Left lung (tissue), 4 donors: ENCODE measurements at regions not wholly inside any gene's neighbourhood (a gene's known extent, or its start where the extent isn't known, plus 50 kb on each side); places are given as distances from the start of the nearest gene placed in this dataset.

Experiments used
- ATAC-seq: fragments of 200-7000 bp; cut with Tn5 transposase; one replicate; pipeline ENCODE4 v1.9.1; 2020; ENCODE audit warnings: moderate library complexity
- DNase-seq, 4 donors: peaks; one replicate each; pipeline ENCODE4 v3.0.0-alpha.2; 2013 to 2020
- H3K27ac ChIP-seq, 2 donors: fragments of 200-600 bp; sonication (generic) in 1 of 2; one replicate each; pipeline versions ENCODE4 v1.5.0 to v1.8.0; 2020 to 2021
- H3K27me3 ChIP-seq, 2 donors: fragments of 200-600 bp; sonication (generic) in 1 of 2; one replicate each; pipeline versions ENCODE4 v1.5.0 to v1.8.0; 2020 to 2021
- H3K36me3 ChIP-seq, 2 donors: fragments of 200-600 bp; sonication (generic) in 1 of 2; one replicate each; pipeline versions ENCODE4 v1.5.0 to v1.8.0; 2020 to 2021
- H3K4me1 ChIP-seq, 2 donors: fragments of 200-600 bp; one replicate each; pipeline ENCODE4 v1.8.0; 2021
- H3K4me3 ChIP-seq, 2 donors: fragments of 200-600 bp; sonication (generic) in 1 of 2; one replicate each; pipeline versions ENCODE4 v1.5.0 to v1.8.0; 2020 to 2021; ENCODE audit warnings: mild to moderate bottlenecking in 1 of 2
- H3K9me3 ChIP-seq, 2 donors: fragments of 200-600 bp; sonication (generic) in 1 of 2; one replicate each; pipeline versions ENCODE4 v1.5.0 to v1.8.0; 2020 to 2021
- intact Hi-C, 2 donors: fragments of 100-400 bp; cut with DNase I; formaldehyde crosslinking; loops; one replicate each; pipeline versions ENCODE4 v1.11.2 to v1.14.2; 2022
- TF ChIP-seq, protein P1 (sequence below), 2 donors: fragments of 200-600 bp; sonication (generic) in 1 of 2; IDR thresholded peaks; one replicate each; pipeline versions ENCODE4 v1.5.0 to v1.8.0; 2021; ENCODE audit warnings: antibody characterized with exemption in 2 of 2
- donor health status: DM: no; HTN: yes; CAD: no.
- donor health status: DM: no; HTN: no; CAD: no.

DNA sequence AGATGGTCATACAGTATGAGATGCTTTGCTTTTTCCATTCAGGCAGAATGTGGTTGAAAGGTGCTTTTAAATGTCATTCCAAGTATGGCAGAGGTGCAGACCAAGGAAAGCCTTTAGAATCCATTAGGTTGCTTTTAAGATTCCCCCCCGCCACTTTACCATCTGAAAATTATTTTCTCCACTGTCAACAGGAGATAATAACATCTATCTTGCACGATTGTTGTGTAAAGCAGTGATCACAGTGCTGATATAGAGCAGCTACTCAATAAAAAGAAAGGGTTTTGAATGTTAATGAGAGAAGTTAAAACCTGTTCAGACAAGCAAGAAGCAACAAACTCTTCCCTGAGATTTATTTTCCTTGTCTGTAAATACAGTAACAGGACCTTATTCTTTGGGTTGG is 372.5 kb upstream of the GCFC2 start:
- Histone ChIP-seq H3K27ac (no peak overlapping the region), H3K4me3 (no peak overlapping the region), H3K4me1 (no peaks in the 10 kb centered on the region), H3K9me3 (no peaks in the 10 kb centered on the region), H3K36me3 (no peaks in the 10 kb centered on the region), H3K27me3 (no peaks in the 10 kb centered on the region)
- TF ChIP-seq, protein P1, sequence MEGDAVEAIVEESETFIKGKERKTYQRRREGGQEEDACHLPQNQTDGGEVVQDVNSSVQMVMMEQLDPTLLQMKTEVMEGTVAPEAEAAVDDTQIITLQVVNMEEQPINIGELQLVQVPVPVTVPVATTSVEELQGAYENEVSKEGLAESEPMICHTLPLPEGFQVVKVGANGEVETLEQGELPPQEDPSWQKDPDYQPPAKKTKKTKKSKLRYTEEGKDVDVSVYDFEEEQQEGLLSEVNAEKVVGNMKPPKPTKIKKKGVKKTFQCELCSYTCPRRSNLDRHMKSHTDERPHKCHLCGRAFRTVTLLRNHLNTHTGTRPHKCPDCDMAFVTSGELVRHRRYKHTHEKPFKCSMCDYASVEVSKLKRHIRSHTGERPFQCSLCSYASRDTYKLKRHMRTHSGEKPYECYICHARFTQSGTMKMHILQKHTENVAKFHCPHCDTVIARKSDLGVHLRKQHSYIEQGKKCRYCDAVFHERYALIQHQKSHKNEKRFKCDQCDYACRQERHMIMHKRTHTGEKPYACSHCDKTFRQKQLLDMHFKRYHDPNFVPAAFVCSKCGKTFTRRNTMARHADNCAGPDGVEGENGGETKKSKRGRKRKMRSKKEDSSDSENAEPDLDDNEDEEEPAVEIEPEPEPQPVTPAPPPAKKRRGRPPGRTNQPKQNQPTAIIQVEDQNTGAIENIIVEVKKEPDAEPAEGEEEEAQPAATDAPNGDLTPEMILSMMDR (IDR thresholded peaks at IDR 0.05): no peak
- intact Hi-C loops: no loop called here
- DNase-seq (no peak), ATAC-seq (no peak)

DNA sequence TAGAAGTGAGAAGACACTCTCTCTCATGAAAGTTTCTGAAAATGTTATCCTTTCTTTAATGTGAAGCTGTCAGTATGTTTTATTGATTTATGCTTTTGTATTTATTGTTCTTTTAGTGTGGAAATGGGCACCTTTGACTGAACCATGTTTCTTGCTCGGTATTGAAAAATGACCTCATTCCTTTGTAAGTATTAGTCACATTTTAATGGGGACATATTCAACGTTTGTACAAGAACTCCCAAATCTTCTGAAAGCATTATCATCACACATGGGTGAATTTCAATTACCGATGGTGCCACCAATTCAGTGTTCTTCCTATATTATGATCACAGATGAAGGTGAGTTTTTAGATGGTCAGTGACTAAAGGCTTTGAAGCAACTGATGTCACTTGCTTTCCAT is 371.8 kb upstream of the GCFC2 start:
- no peaks in the 10 kb centered on the region for H3K27me3 ChIP-seq
- no peak overlapping the region for H3K4me3 ChIP-seq
- DNase-seq (no peak), ATAC-seq (no peak)
- no peak overlapping the region for H3K27ac ChIP-seq
- intact Hi-C loops: no loop called here
- TF ChIP-seq, protein P1 (IDR thresholded peaks at IDR 0.05): no peak
- no peaks in the 10 kb centered on the region for H3K4me1 ChIP-seq
- H3K36me3 ChIP-seq: no peaks in the 10 kb centered on the region
- H3K9me3 ChIP-seq: no peaks in the 10 kb centered on the region

DNA sequence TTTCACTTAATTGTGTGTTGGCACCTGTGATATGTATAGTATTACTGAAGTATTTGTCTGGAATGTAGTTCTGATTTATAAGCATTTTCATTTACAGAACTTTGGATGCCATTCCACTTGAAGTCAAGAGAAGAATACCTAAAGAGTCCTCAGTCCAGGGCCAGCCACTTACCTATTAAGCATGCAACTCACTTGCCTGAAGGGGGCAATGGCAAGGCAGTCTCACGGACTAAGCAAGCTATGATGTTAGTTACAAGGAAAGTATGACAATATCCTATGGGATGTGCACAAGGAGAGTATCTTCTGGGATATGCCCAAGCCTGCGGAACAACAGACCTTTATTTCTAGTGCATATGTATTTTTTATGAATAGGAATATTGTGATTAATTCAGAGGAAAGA is 369.4 kb upstream of the GCFC2 start:
- no peaks in the 10 kb centered on the region for H3K27me3 ChIP-seq
- TF ChIP-seq, protein P1 (IDR thresholded peaks at IDR 0.05): no peak
- ATAC-seq (peak; percentile 45), DNase-seq (peak in 1 of 4 donors; percentile 3)
- no peak overlapping the region for H3K4me3 ChIP-seq
- H3K9me3 ChIP-seq: no peaks in the 10 kb centered on the region
- intact Hi-C loops: no loop called here
- no peaks in the 10 kb centered on the region for H3K36me3 ChIP-seq
- no peak overlapping the region for H3K27ac ChIP-seq
- no peaks in the 10 kb centered on the region for H3K4me1 ChIP-seq

DNA sequence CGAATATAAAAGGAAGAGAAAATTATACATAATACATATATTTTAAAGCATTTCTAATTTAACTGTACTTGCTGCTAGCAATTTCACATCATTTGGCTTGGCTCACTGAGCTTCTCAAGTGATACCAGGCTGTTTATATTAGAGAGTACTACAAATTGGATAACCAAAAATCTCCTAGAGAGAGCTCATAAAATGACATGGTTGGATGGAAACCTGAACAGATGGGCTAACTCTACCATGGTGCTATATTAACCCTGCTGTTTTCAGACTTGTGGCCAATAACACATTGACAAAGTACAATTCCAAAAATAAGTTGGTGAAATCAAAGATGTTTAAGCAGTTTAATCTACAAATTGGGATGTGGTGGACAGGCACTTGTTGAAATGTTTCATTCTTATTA is 364.4 kb upstream of the GCFC2 start:
- DNase-seq (no peak), ATAC-seq (no peak)
- Histone ChIP-seq H3K9me3 (peaks cover 0 to 8% of the 10 kb centered on the region in 2 donors), H3K36me3 (no peaks in the 10 kb centered on the region), H3K4me1 (no peaks in the 10 kb centered on the region), H3K27ac (no peak overlapping the region), H3K27me3 (no peaks in the 10 kb centered on the region), H3K4me3 (no peak overlapping the region)
- intact Hi-C loops: no loop called here
- TF ChIP-seq, protein P1 (IDR thresholded peaks at IDR 0.05): no peak

DNA sequence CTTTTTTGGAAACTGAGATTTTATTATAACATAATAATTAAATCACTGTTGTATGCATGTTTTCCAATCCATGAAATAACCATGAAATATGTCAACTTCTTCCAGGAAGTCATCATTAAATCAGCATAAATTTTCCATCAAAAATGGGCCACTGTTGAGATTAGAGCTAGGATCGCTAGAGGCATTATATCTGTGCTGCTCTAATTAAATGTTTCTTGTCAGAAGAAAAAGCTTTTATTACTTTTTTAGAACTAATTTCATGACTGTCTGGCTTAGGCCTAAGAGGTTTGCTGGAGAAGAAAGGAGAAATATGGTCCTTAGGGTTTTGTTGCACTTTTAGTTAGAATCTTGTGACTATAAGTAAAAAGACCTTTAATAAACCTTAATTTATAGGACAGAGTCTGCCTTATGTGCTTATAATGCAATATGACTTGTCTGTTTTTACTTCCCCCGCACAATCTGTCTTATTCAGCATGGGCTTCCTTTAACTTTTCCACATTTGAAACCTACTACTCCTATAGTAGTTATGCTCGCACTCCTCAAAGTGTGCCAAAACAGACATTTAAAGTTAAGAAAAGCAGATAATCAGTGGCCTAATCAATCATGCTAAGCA is 363.4 kb upstream of the GCFC2 start:
- Histone ChIP-seq H3K4me3 (no peak overlapping the region), H3K36me3 (no peaks in the 10 kb centered on the region), H3K27ac (no peak overlapping the region), H3K4me1 (no peaks in the 10 kb centered on the region), H3K9me3 (peaks cover 0 to 16% of the 10 kb centered on the region in 2 donors), H3K27me3 (no peaks in the 10 kb centered on the region)
- intact Hi-C loops: no loop called here
- no peak for DNase-seq
- ATAC-seq: no peak
- TF ChIP-seq, protein P1 (IDR thresholded peaks at IDR 0.05): no peak
